CD8-positive, alpha-beta memory T cell (primary cell): ENCODE measurements at regions not wholly inside any gene's neighbourhood (a gene's known extent, or its start where the extent isn't known, plus 50 kb on each side); places are given as distances from the start of the nearest gene placed in this dataset.
"Not testable (repeated sequence)": the region's sequence is repeated elsewhere in the genome, so short reads cannot be mapped to it uniquely, and the experiment has no call there.

ENCODE experiments used
- CTCF ChIA-PET: fragments of 350-600 bp; sonication (Branson Sonifier 250); formaldehyde crosslinking; loops from one replicate; lab custom pipeline; 2021; ENCODE audit warnings: antibody characterized with exemption; lab: Charles Lee
- POLR2A ChIA-PET: fragments of 350-600 bp; sonication (Branson Sonifier 250); formaldehyde crosslinking; loops from one replicate; lab custom pipeline; 2021; ENCODE audit warnings: antibody characterized with exemption; lab: Charles Lee
- DNase-seq, 5 donors: peaks; one replicate each; pipeline versions ENCODE4 v3.0.0 to v3.0.0-alpha.2; 2020 to 2022; ENCODE audit warnings: mixed read lengths in 1 of 5
- H3K27ac ChIP-seq: one replicate; pipeline ENCODE4 v1.7.0; 2013; ENCODE audit warnings: low read depth, mild to moderate bottlenecking, low read length, moderate library complexity
- H3K27me3 ChIP-seq: 2 replicates; pipeline ENCODE4 v1.7.0; 2013; ENCODE audit warnings: low read length, mild to moderate bottlenecking; ENCODE audit not compliant: insufficient read depth, poor library complexity, severe bottlenecking
- H3K36me3 ChIP-seq: 2 replicates; pipeline ENCODE4 v1.7.0; 2013; ENCODE audit warnings: mild to moderate bottlenecking, low read length, moderate library complexity; ENCODE audit not compliant: insufficient read depth
- H3K4me1 ChIP-seq: 2 replicates; pipeline ENCODE4 v1.7.0; 2013; ENCODE audit warnings: mild to moderate bottlenecking, low read length, moderate library complexity; ENCODE audit not compliant: insufficient read depth
- H3K4me3 ChIP-seq: 2 replicates; pipeline ENCODE4 v1.7.0; 2013; ENCODE audit warnings: mild to moderate bottlenecking, low read length
- H3K9me3 ChIP-seq: 2 replicates; pipeline ENCODE4 v1.7.0; 2013; ENCODE audit warnings: mild to moderate bottlenecking, low read length
- H3K27ac Mint-ChIP-seq, 8 donors: one replicate each; pipeline ENCODE4 v1.8.0; 2020 to 2021; ENCODE audit warnings: mixed read lengths in 8 of 8, mild to moderate bottlenecking in 6 of 8, inconsistent platforms in 3 of 8, moderate library complexity in 3 of 8
- H3K27me3 Mint-ChIP-seq, 2 donors: one replicate each; pipeline ENCODE4 v1.8.0; 2020 to 2021; ENCODE audit warnings: mixed read lengths in 2 of 2, mild to moderate bottlenecking in 1 of 2, moderate library complexity in 1 of 2
- H3K36me3 Mint-ChIP-seq, 3 donors: one replicate each; pipeline ENCODE4 v1.8.0; 2020 to 2021; ENCODE audit warnings: mixed read lengths in 3 of 3, inconsistent platforms in 1 of 3, mild to moderate bottlenecking in 1 of 3
- H3K4me1 Mint-ChIP-seq, 3 donors: one replicate each; pipeline ENCODE4 v1.8.0; 2020 to 2021; ENCODE audit warnings: mixed read lengths in 3 of 3, inconsistent platforms in 1 of 3, mild to moderate bottlenecking in 1 of 3
- H3K4me3 Mint-ChIP-seq, 7 donors: one replicate each; pipeline ENCODE4 v1.8.0; 2020 to 2021; ENCODE audit warnings: mixed read lengths in 7 of 7, mild to moderate bottlenecking in 6 of 7, moderate library complexity in 4 of 7, inconsistent platforms in 2 of 7
- H3K9me3 Mint-ChIP-seq, 5 donors: one replicate each; pipeline ENCODE4 v1.8.0; 2020 to 2022; ENCODE audit warnings: mixed read lengths in 5 of 5, mild to moderate bottlenecking in 3 of 5, moderate library complexity in 2 of 5, inconsistent platforms in 1 of 5

- no peaks in the 10 kb centered on the region for H3K36me3 Mint-ChIP-seq
- no peak overlapping the region for H3K27ac Mint-ChIP-seq
- H3K27me3 ChIP-seq: no peaks in the 10 kb centered on the region
- no peaks in the 10 kb centered on the region for H3K4me1 ChIP-seq
- POLR2A ChIA-PET: no interaction called here
- no peaks in the 10 kb centered on the region for H3K36me3 ChIP-seq
- DNase-seq: no peak
- H3K4me3 ChIP-seq: no peak overlapping the region
- H3K9me3 ChIP-seq: no peaks in the 10 kb centered on the region
- H3K27me3 Mint-ChIP-seq: peaks cover 0 to 10% of the 10 kb centered on the region in 2 donors
- H3K27ac ChIP-seq: no peak overlapping the region
- H3K4me3 Mint-ChIP-seq: no peak overlapping the region
- CTCF ChIA-PET: no interaction called here
- peaks cover 0 to 7% (median 4%) of the 10 kb centered on the region in 5 donors for H3K9me3 Mint-ChIP-seq
- no peaks in the 10 kb centered on the region for H3K4me1 Mint-ChIP-seq
These were observed 196.4 kb upstream of the G2E3 start for GRCh38 chr14:30362369-30363218.

- H3K4me1 Mint-ChIP-seq, H3K27me3 ChIP-seq, POLR2A ChIA-PET, DNase-seq, H3K4me3 ChIP-seq, H3K4me1 ChIP-seq, H3K27me3 Mint-ChIP-seq, H3K4me3 Mint-ChIP-seq, H3K36me3 ChIP-seq, H3K27ac ChIP-seq, H3K9me3 ChIP-seq, H3K9me3 Mint-ChIP-seq, H3K36me3 Mint-ChIP-seq, CTCF ChIA-PET, H3K27ac Mint-ChIP-seq: not testable (repeated sequence)
These were observed 195.6 kb upstream of the G2E3 start for GRCh38 chr14:30363219-30363880.

- Mint-ChIP-seq H3K27ac (no peak overlapping the region), H3K36me3 (no peaks in the 10 kb centered on the region), H3K9me3 (peaks cover 0 to 2% (median 1%) of the 10 kb centered on the region in 5 donors), H3K4me3 (no peak overlapping the region), H3K4me1 (no peaks in the 10 kb centered on the region), H3K27me3 (peaks cover 3 to 22% of the 10 kb centered on the region in 2 donors)
- Histone ChIP-seq H3K27me3 (no peaks in the 10 kb centered on the region), H3K9me3 (no peaks in the 10 kb centered on the region), H3K36me3 (no peaks in the 10 kb centered on the region), H3K27ac (no peak overlapping the region), H3K4me3 (no peak overlapping the region), H3K4me1 (no peaks in the 10 kb centered on the region)
- ChIA-PET POLR2A (no interaction called here), CTCF (no interaction called here)
- DNase-seq: no peak
These were observed 189.3 kb upstream of the G2E3 start for GRCh38 chr14:30369502-30370180.

- no peaks in the 10 kb centered on the region for H3K4me1 ChIP-seq
- Mint-ChIP-seq H3K4me1 (no peaks in the 10 kb centered on the region), H3K27ac (no peak overlapping the region), H3K9me3 (peaks cover 0 to 2% (median 1%) of the 10 kb centered on the region in 5 donors), H3K27me3 (peaks cover 3 to 26% of the 10 kb centered on the region in 2 donors), H3K36me3 (no peaks in the 10 kb centered on the region), H3K4me3 (no peak overlapping the region)
- ChIA-PET CTCF (interaction anchor here (1.4 kb wide), 1 partner anchor 149 kb away, joined by 3 read pairs; no protein-coding TSS in a partner anchor), POLR2A (no interaction called here)
- H3K27ac ChIP-seq: no peak overlapping the region
- H3K36me3 ChIP-seq: no peaks in the 10 kb centered on the region
- DNase-seq: no peak
- no peaks in the 10 kb centered on the region for H3K27me3 ChIP-seq
- no peaks in the 10 kb centered on the region for H3K9me3 ChIP-seq
- no peak overlapping the region for H3K4me3 ChIP-seq
These were observed 185.9 kb upstream of the G2E3 start for GRCh38 chr14:30373053-30373452.

- no peak overlapping the region for H3K27ac ChIP-seq
- Mint-ChIP-seq H3K27ac (no peak overlapping the region), H3K4me3 (no peak overlapping the region), H3K27me3 (peaks cover 3 to 27% of the 10 kb centered on the region in 2 donors), H3K9me3 (peaks cover 0 to 2% (median 1%) of the 10 kb centered on the region in 5 donors), H3K36me3 (no peaks in the 10 kb centered on the region), H3K4me1 (no peaks in the 10 kb centered on the region)
- no peak overlapping the region for H3K4me3 ChIP-seq
- no peaks in the 10 kb centered on the region for H3K4me1 ChIP-seq
- no peaks in the 10 kb centered on the region for H3K9me3 ChIP-seq
- ChIA-PET CTCF (interaction anchor here (1.4 kb wide), 1 partner anchor 148 kb away, joined by 3 read pairs; no protein-coding TSS in a partner anchor), POLR2A (no interaction called here)
- H3K27me3 ChIP-seq: no peaks in the 10 kb centered on the region
- no peak for DNase-seq
- no peaks in the 10 kb centered on the region for H3K36me3 ChIP-seq
These were observed 185.4 kb upstream of the G2E3 start for GRCh38 chr14:30373526-30373925.

- H3K4me1 ChIP-seq: no peaks in the 10 kb centered on the region
- no peaks in the 10 kb centered on the region for H3K9me3 Mint-ChIP-seq
These were observed 183.6 kb upstream of the G2E3 start for GRCh38 chr14:30375296-30375892.

GRCh38 chr14:30381861-30382480 lies 177.0 kb upstream of the G2E3 start:
- no peak overlapping the region for H3K27ac Mint-ChIP-seq
- Histone ChIP-seq H3K9me3 (no peaks in the 10 kb centered on the region), H3K36me3 (no peaks in the 10 kb centered on the region), H3K4me3 (no peak overlapping the region), H3K27me3 (no peaks in the 10 kb centered on the region), H3K27ac (no peak overlapping the region), H3K4me1 (no peaks in the 10 kb centered on the region)
- H3K4me1 Mint-ChIP-seq: no peaks in the 10 kb centered on the region
- no peak for DNase-seq
- ChIA-PET CTCF (no interaction called here), POLR2A (no interaction called here)
- peaks cover 3 to 27% of the 10 kb centered on the region in 2 donors for H3K27me3 Mint-ChIP-seq
- no peaks in the 10 kb centered on the region for H3K36me3 Mint-ChIP-seq
- peaks cover 0 to 2% (median 0%) of the 10 kb centered on the region in 5 donors for H3K9me3 Mint-ChIP-seq
- H3K4me3 Mint-ChIP-seq: no peak overlapping the region

More at GRCh38 chr14:30375296-30375892, 183.6 kb upstream of the G2E3 start:
- H3K4me1 Mint-ChIP-seq: no peaks in the 10 kb centered on the region
- no peak overlapping the region for H3K4me3 Mint-ChIP-seq
- ChIA-PET POLR2A (no interaction called here), CTCF (interaction anchor here (1.0 to 2.1 kb wide), 2 partner anchors 15 to 236 kb away, joined by 3 to 5 read pairs; no protein-coding TSS in a partner anchor)
- H3K9me3 ChIP-seq: no peaks in the 10 kb centered on the region
- peaks cover 7 to 27% of the 10 kb centered on the region in 2 donors for H3K27me3 Mint-ChIP-seq
- no peak overlapping the region for H3K4me3 ChIP-seq
- H3K36me3 Mint-ChIP-seq: no peaks in the 10 kb centered on the region
- H3K27me3 ChIP-seq: no peaks in the 10 kb centered on the region
- no peak overlapping the region for H3K27ac ChIP-seq
- H3K27ac Mint-ChIP-seq: no peak overlapping the region
- H3K36me3 ChIP-seq: no peaks in the 10 kb centered on the region
- DNase-seq: peak; percentile 9 to 65 (median 25)
